ENCODE measurements at regions not wholly inside any gene's neighbourhood (a gene's known extent, or its start where the extent isn't known, plus 50 kb on each side); places are given as distances from the start of the nearest gene placed in this dataset.
A peak's percentile ranks its signal among the peaks of the same experiment; 100 is the strongest.

GRCh38 chr3:104275199-104275598 is 1091.5 kb upstream of the ALCAM start:
- H3K9me1 ChIP-seq (ENCODE audit: control insufficient read depth, extremely low read depth, insufficient read depth, low read length), result no peaks in the 10 kb centered on the region
- H3K9ac ChIP-seq (ENCODE audit: control insufficient read depth, extremely low read depth, insufficient read depth, low read length), result no peak overlapping the region
- peaks cover 3% of the 10 kb centered on the region for H3K4me1 ChIP-seq (ENCODE audit: control insufficient read depth, extremely low read depth, insufficient read depth, low read length)
- no peak overlapping the region for H3K27ac ChIP-seq (ENCODE audit: control insufficient read depth, insufficient read depth, low read length)
- H3K4me3 ChIP-seq (ENCODE audit: control insufficient read depth in 2 of 3, extremely low read depth in 1 of 3, insufficient read depth in 2 of 3, low read depth in 1 of 3, low read length in 3 of 3), result no peak overlapping the region
- no peaks in the 10 kb centered on the region for H4K20me1 ChIP-seq (ENCODE audit: control insufficient read depth, extremely low read depth, insufficient read depth, low read length)
- DNase-seq (ENCODE audit: low read depth, low spot score), result no peak
- no peak for FAIRE-seq
- no peaks in the 10 kb centered on the region for H3K27me3 ChIP-seq (ENCODE audit: control insufficient read depth, extremely low read depth, insufficient read depth, low read length)
- H3K79me2 ChIP-seq (ENCODE audit: control insufficient read depth, insufficient read depth, low read length), result no peaks in the 10 kb centered on the region
- dilution Hi-C loops (cut with MboI; ENCODE audit: extremely low pct_ligation_motif_present, low sequenced_read_pairs), result no loop called here
- no peaks in the 10 kb centered on the region for H3K36me3 ChIP-seq (ENCODE audit: control insufficient read depth in 2 of 2, extremely low read depth in 1 of 2, insufficient read depth in 2 of 2, low read length in 2 of 2)
- H3K9me3 ChIP-seq (ENCODE audit: control insufficient read depth, low read depth, low read length), result no peaks in the 10 kb centered on the region
- no peak overlapping the region for H2AFZ ChIP-seq (ENCODE audit: control insufficient read depth, low read length)
- H3K4me2 ChIP-seq (ENCODE audit: control insufficient read depth, extremely low read depth, insufficient read depth, low read depth, low read length), result no peak overlapping the region
- TF ChIP-seq EZH2 (IDR thresholded peaks at IDR 0.05; ENCODE audit: low read length), result no peak

GRCh38 chr3:104279617-104280016 is 1087.1 kb upstream of the ALCAM start:
- Histone ChIP-seq H3K9ac (ENCODE audit: control insufficient read depth, extremely low read depth, insufficient read depth, low read length) (no peak overlapping the region), H3K27ac (ENCODE audit: control insufficient read depth, insufficient read depth, low read length) (no peak overlapping the region), H2AFZ (ENCODE audit: control insufficient read depth, low read length) (peak overlapping the region; percentile 73), H3K4me3 (ENCODE audit: control insufficient read depth in 2 of 3, extremely low read depth in 1 of 3, insufficient read depth in 2 of 3, low read depth in 1 of 3, low read length in 3 of 3) (peak overlapping the region in 1 of 3 experiments; percentile 55), H3K9me3 (ENCODE audit: control insufficient read depth, low read depth, low read length) (no peaks in the 10 kb centered on the region), H3K36me3 (ENCODE audit: control insufficient read depth in 2 of 2, extremely low read depth in 1 of 2, insufficient read depth in 2 of 2, low read length in 2 of 2) (no peaks in the 10 kb centered on the region), H3K4me1 (ENCODE audit: control insufficient read depth, extremely low read depth, insufficient read depth, low read length) (peaks cover 3% of the 10 kb centered on the region), H3K79me2 (ENCODE audit: control insufficient read depth, insufficient read depth, low read length) (no peaks in the 10 kb centered on the region), H3K4me2 (ENCODE audit: control insufficient read depth, extremely low read depth, insufficient read depth, low read depth, low read length) (peak overlapping the region; percentile 32), H4K20me1 (ENCODE audit: control insufficient read depth, extremely low read depth, insufficient read depth, low read length) (no peaks in the 10 kb centered on the region), H3K27me3 (ENCODE audit: control insufficient read depth, extremely low read depth, insufficient read depth, low read length) (no peaks in the 10 kb centered on the region), H3K9me1 (ENCODE audit: control insufficient read depth, extremely low read depth, insufficient read depth, low read length) (no peaks in the 10 kb centered on the region)
- TF ChIP-seq EZH2 (IDR thresholded peaks at IDR 0.05; ENCODE audit: low read length) (no peak), CTCF (optimal IDR thresholded peaks at IDR 0.05 in 1 of 3, IDR thresholded peaks at IDR 0.05 in 1 of 3, conservative IDR thresholded peaks at IDR 0.05 in 1 of 3; ENCODE audit: extremely low read depth in 1 of 3, insufficient read depth in 2 of 3, low read length in 3 of 3) (no peak)
- FAIRE-seq (peak; percentile 91), DNase-seq (ENCODE audit: low read depth, low spot score) (peak; percentile 59)
- dilution Hi-C loops (cut with MboI; ENCODE audit: extremely low pct_ligation_motif_present, low sequenced_read_pairs), result no loop called here

GRCh38 chr3:104281713-104282112 is 1085.0 kb upstream of the ALCAM start:
- H3K36me3 ChIP-seq (ENCODE audit: control insufficient read depth in 2 of 2, extremely low read depth in 1 of 2, insufficient read depth in 2 of 2, low read length in 2 of 2), result no peaks in the 10 kb centered on the region
- dilution Hi-C loops (cut with MboI; ENCODE audit: extremely low pct_ligation_motif_present, low sequenced_read_pairs), result no loop called here
- FAIRE-seq, result no peak
- H4K20me1 ChIP-seq (ENCODE audit: control insufficient read depth, extremely low read depth, insufficient read depth, low read length), result no peaks in the 10 kb centered on the region
- H3K4me2 ChIP-seq (ENCODE audit: control insufficient read depth, extremely low read depth, insufficient read depth, low read depth, low read length), result no peak overlapping the region
- H3K27me3 ChIP-seq (ENCODE audit: control insufficient read depth, extremely low read depth, insufficient read depth, low read length), result no peaks in the 10 kb centered on the region
- H3K4me1 ChIP-seq (ENCODE audit: control insufficient read depth, extremely low read depth, insufficient read depth, low read length), result peaks cover 3% of the 10 kb centered on the region
- no peak overlapping the region for H2AFZ ChIP-seq (ENCODE audit: control insufficient read depth, low read length)
- H3K9me1 ChIP-seq (ENCODE audit: control insufficient read depth, extremely low read depth, insufficient read depth, low read length), result no peaks in the 10 kb centered on the region
- no peaks in the 10 kb centered on the region for H3K79me2 ChIP-seq (ENCODE audit: control insufficient read depth, insufficient read depth, low read length)
- no peaks in the 10 kb centered on the region for H3K9me3 ChIP-seq (ENCODE audit: control insufficient read depth, low read depth, low read length)
- TF ChIP-seq CTCF (optimal IDR thresholded peaks at IDR 0.05 in 1 of 3, IDR thresholded peaks at IDR 0.05 in 1 of 3, conservative IDR thresholded peaks at IDR 0.05 in 1 of 3; ENCODE audit: extremely low read depth in 1 of 3, insufficient read depth in 2 of 3, low read length in 3 of 3) (no peak), EZH2 (IDR thresholded peaks at IDR 0.05; ENCODE audit: low read length) (no peak)
- H3K9ac ChIP-seq (ENCODE audit: control insufficient read depth, extremely low read depth, insufficient read depth, low read length), result no peak overlapping the region
- no peak overlapping the region for H3K4me3 ChIP-seq (ENCODE audit: control insufficient read depth in 2 of 3, extremely low read depth in 1 of 3, insufficient read depth in 2 of 3, low read depth in 1 of 3, low read length in 3 of 3)
- H3K27ac ChIP-seq (ENCODE audit: control insufficient read depth, insufficient read depth, low read length), result no peak overlapping the region
- DNase-seq (ENCODE audit: low read depth, low spot score), result no peak
